B cell (primary cell): ENCODE measurements at regions not wholly inside any gene's neighbourhood (a gene's known extent, or its start where the extent isn't known, plus 50 kb on each side); places are given as distances from the start of the nearest gene placed in this dataset.

ENCODE experiments used
- EZH2 ChIP-seq: IDR thresholded peaks from 2 replicates; pipeline ENCODE4 v1.6.1; 2012; ENCODE audit warnings: borderline replicate concordance, low read depth, mild to moderate bottlenecking, moderate library complexity, low read length; ENCODE audit not compliant: insufficient read depth, poor library complexity, severe bottlenecking
- TF ChIP-seq, protein P1 (sequence below): fragments of 200-600 bp; IDR thresholded peaks from one replicate; pipeline ENCODE4 v1.8.0; 2022; ENCODE audit warnings: antibody characterized with exemption, mild to moderate bottlenecking

GRCh38 chr6:141050471-141050870 is 1082.3 kb upstream of the GJE1 start:
- TF ChIP-seq, protein P1, sequence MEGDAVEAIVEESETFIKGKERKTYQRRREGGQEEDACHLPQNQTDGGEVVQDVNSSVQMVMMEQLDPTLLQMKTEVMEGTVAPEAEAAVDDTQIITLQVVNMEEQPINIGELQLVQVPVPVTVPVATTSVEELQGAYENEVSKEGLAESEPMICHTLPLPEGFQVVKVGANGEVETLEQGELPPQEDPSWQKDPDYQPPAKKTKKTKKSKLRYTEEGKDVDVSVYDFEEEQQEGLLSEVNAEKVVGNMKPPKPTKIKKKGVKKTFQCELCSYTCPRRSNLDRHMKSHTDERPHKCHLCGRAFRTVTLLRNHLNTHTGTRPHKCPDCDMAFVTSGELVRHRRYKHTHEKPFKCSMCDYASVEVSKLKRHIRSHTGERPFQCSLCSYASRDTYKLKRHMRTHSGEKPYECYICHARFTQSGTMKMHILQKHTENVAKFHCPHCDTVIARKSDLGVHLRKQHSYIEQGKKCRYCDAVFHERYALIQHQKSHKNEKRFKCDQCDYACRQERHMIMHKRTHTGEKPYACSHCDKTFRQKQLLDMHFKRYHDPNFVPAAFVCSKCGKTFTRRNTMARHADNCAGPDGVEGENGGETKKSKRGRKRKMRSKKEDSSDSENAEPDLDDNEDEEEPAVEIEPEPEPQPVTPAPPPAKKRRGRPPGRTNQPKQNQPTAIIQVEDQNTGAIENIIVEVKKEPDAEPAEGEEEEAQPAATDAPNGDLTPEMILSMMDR: no peak
- no peak for TF ChIP-seq EZH2
